ENCODE measurements at regions not wholly inside any gene's neighbourhood (a gene's known extent, or its start where the extent isn't known, plus 50 kb on each side); places are given as distances from the start of the nearest gene placed in this dataset.
"Not testable (repeated sequence)": the region's sequence is repeated elsewhere in the genome, so short reads cannot be mapped to it uniquely, and the experiment has no call there.

DNA sequence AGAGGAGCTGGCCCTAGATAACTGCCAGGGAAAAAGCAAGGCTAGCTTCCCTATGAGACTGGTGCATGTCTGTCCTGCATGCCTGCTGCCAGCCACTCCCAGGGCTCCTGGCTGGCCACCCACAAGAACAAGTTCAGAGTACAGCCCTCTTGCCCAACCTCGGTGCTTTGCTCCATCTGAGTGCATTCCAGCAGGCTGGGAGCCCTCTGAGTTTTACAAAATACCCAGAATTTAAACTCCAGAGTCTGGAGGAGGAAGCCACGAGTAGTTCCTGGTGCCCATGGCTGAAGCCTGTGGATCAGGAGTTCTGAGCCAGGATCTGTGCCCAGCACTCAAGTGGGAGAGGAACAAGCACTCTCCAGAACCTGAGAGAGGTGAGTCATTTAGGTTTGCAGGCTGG is 111.6 kb downstream of the MAGEE2 start:
- no peak for DNase-seq

DNA sequence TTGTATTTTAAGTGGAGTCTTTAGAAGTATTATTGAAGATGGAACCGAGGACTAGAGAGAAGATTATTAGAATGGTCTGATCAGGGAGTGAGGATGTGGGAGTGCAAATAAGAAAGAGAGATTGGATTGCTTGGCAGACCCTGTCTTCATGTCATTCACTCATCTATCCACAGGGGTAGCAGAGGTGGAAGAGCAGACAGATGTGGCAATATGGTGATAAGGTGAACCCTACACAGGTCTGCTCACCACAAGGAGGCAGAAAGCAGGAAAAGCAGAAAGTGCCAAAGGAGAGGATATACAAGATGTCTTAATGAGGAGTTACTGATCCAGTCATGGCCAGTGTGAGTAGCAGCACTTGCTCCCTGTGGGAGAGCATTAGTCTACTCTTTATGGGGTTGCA is 129.4 kb downstream of the MAGEE2 start:
- no peak for DNase-seq

DNA sequence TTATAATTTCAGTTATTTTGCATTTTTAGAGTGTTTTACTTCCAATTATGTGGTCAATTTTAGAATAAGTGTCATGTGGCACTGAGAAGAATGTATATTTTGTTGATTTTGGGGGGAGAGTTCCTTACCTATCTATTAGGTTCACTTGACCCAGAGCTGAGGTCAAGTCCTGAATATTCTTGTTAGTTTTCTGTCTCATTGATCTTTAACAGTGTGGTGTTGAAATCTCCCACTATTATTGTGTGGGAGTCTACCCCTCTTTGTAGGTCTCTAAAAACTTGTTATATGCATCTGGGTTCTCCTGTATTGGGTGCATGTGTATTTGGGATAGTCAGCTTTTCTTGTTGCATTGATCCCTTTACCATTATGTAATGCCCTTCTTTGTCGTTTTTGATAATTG is 127.0 kb upstream of the ZDHHC15 start:
- DNase-seq = no peak

DNA sequence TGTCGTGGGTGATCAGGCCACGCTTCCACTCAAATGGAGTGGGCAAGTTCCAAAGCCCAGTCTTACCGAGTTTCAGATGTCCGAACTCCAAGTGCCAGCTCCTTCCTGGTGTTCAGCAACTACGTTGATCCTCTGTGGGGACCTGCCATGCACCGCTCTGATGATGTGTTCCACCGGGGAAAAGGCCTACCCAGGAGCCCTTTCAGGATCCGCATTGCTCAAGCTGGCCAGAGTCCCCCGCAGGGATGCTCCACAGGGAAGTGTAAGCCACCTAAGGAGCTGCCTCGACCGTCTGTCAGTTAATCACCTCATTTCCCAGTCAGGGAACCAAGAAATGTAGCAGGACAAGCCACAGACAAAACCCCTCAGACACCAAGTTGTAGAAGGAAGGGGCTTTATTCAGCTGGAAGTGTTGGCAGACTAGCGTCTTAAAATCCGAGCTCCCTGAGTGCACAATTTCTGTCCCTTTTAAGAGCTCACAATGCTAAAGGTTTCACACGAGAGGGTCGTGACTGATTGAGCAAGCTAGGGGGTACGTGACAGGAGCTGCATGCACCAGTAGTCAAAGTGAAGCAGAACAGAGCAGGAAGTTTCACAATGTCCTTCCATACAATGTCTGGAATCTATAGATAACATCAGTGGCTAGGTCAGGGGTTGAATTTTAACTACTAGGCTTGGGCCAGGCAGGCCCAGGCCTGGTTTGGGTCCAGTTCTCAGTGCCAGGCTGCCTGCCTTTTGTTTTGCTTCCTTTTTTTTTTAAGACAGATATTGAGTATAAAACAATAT is 126.2 kb upstream of the ZDHHC15 start:
- DNase-seq = no peak

DNA sequence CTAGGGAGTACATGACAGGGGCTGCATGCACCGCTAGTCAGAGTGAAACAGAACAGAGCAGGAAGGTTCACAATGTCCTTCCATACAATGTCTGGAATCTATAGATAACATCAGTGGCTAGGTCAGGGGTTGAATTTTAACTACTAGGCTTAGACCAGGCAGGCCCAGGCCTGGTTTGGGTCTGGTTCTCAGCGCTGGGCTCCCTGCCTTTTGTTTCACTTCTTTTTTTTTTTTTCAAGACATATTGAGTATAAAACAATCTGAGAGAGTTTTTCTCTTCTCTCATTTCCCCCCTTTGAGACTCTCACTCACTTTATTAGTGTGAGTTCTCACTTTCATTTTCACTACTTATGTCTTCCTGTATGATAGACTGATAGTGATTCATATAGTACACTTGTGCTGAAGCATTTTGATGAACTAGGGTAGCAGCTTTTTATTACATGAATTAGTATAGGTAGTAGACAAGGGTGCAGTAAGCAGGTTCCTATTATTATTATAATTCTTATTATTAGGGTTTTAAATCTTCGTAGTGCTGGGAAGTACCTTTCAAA is 120.0 kb upstream of the ZDHHC15 start:
- DNase-seq = no peak

- no peak for DNase-seq
Observed at GRCh38 chrX:75638332-75638731, 115.5 kb upstream of the ZDHHC15 start.

DNA sequence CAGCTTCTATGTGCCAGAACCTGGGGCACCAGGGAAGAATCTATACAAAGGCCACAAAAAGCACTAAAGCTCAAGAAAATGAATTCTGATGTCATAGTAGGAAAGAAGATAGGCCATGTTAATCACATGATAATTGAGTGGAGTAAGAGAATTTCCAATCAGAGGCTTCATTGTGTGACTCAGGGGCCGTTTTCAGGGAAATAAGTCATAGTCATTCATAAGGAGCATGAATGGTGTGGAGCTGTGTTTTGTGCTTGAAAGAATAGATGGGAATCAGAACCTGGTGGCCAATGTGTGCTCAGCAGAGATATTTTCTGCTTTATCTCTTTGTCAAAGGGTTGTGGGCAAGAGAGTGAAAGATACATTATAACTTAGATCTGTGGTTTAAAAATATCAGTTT is 102.4 kb upstream of the ZDHHC15 start:
- no peak for DNase-seq

DNA sequence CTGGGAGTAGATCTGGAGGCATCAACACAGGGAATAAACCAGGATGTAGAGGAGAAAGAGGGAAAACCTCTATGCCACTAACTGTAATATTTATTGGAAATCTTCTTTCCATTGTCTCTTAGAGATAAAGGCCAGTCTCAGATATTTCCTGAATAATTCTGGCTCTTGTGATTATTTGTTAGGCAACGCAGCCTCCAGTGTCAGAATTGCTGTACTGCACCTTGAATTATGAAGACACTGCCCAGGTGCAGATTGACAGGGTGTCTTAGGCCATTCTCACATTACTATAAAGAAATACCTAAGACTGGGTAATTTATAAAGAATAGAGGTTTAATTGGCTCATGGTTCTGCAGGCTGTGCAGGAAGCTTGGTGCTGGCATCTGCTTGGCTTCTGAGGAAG is 100.7 kb upstream of the ZDHHC15 start:
- no peak for DNase-seq

GRCh38 chrX:75609406-75609805 is 86.6 kb upstream of the ZDHHC15 start:
- DNase-seq = no peak

DNA sequence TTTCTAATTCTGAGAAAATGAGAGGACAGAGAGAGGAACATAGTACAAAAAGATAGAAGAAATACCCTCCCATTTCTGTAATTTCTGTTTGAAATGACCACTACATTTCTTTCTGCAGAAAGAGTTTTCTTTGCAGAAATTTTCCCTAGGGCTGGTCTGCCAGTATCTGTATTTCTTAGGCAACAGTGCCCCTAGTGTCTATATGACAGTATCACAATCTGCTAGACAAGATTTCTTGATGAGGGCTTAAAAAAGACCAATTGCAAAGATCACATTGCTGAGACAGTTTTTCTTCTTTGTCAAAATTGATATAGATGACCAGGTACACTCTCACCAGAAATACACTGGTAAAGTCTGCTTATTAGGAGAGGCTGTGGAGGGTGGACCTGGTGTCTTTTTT is 81.0 kb upstream of the ZDHHC15 start:
- DNase-seq = no peak

- DNase-seq = not testable (repeated sequence)
Observed at GRCh38 chrX:75602022-75602421, 79.2 kb upstream of the ZDHHC15 start.

DNA sequence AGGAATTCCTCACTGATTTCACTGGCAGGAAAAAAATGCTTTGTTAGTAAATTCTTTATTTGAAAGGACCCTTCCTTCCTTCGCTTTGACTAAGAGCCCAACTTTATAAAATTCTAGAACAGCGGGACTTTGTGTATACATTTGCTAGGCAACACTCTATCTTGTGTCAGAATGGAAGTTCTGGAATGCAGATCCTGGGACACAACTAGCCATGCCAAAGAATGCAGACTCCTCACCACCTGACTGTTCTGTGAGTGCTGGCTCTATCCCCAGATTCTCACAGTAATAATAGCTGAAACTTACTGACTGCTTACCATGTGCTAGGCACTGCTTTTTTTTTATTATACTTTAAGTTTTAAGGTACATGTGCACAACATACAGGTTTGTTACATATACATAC is 73.3 kb upstream of the ZDHHC15 start:
- DNase-seq = peak; percentile 17

DNA sequence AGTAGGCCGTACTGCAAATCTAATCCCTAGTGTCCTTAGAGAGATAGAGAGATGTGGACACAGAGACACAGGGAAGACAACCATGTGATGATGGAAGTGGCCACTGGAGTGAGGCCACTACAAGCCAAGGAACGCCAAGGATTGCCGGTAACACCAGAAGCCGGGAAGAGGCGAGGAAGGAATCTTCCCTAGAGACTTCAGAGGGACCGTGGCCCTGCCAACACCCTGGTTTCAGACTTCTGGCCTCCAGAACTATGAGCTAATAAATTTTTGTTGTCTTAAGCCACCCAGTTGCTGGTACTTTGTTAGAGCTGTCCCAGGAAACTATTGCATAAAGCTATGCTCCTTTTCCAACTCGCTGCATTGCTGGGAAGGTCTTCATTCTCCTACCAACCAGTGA is 70.3 kb upstream of the ZDHHC15 start:
- not testable (repeated sequence) for DNase-seq

GRCh38 chrX:75582511-75582910 is 59.7 kb upstream of the ZDHHC15 start:
- DNase-seq = no peak
